ENCODE measurements at regions not wholly inside any gene's neighbourhood (a gene's known extent, or its start where the extent isn't known, plus 50 kb on each side); places are given as distances from the start of the nearest gene placed in this dataset.

DNA sequence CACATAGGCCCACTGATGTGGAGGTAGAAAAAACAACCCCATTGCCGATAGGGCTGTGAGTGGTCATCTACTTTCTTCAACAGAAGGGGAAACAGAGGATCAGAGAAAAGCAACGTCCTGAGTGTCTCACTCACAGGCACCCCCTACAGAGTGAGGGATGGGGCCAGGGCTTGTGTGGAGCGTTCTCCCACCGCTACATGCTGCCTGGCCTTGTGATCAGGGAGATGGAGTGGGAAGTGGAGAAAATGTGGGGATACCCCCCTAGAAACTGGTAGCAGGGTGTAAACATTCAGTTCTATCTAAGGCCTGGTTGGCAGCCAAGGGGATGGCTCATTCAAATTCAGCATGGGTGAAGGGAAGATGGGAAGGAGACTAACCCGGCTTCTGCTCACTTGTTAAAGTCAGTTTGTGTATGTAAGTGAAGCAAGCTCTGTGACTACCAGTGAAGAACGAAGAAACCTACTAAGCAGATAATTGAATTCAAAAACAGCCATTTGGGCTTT is 73.0 kb upstream of the NAV2 start:
- Histone ChIP-seq H4K20me1 (ENCODE audit: insufficient read depth) (no peaks in the 10 kb centered on the region), H3K9me2 (ENCODE audit: insufficient read depth, low read length) (no peaks in the 10 kb centered on the region), H3K9me3 (ENCODE audit: low read length) (no peaks in the 10 kb centered on the region), H3K36me3 (ENCODE audit: insufficient read depth, low read length) (no peaks in the 10 kb centered on the region), H3K27me3 (ENCODE audit: insufficient read depth, low read depth, low read length) (no peaks in the 10 kb centered on the region), H2AFZ (ENCODE audit: low read depth, low read length) (no peak overlapping the region), H3K4me2 (ENCODE audit: low read length) (no peak overlapping the region), H3K9ac (ENCODE audit: low read length) (no peak overlapping the region), H3K79me2 (replicated peaks; ENCODE audit: insufficient read depth, low read length) (no peaks in the 10 kb centered on the region), H3F3A (ENCODE audit: insufficient read depth, low read length, poor library complexity, severe bottlenecking) (no peaks in the 10 kb centered on the region), H3K4me3 (ENCODE audit: low read length) (no peak overlapping the region), H3K27ac (ENCODE audit: low read length) (no peak overlapping the region)
- no peak for TF ChIP-seq REST (IDR thresholded peaks at IDR 0.05; ENCODE audit: borderline replicate concordance)
- TF ChIP-seq, protein P1, sequence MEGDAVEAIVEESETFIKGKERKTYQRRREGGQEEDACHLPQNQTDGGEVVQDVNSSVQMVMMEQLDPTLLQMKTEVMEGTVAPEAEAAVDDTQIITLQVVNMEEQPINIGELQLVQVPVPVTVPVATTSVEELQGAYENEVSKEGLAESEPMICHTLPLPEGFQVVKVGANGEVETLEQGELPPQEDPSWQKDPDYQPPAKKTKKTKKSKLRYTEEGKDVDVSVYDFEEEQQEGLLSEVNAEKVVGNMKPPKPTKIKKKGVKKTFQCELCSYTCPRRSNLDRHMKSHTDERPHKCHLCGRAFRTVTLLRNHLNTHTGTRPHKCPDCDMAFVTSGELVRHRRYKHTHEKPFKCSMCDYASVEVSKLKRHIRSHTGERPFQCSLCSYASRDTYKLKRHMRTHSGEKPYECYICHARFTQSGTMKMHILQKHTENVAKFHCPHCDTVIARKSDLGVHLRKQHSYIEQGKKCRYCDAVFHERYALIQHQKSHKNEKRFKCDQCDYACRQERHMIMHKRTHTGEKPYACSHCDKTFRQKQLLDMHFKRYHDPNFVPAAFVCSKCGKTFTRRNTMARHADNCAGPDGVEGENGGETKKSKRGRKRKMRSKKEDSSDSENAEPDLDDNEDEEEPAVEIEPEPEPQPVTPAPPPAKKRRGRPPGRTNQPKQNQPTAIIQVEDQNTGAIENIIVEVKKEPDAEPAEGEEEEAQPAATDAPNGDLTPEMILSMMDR (IDR thresholded peaks at IDR 0.05; ENCODE audit: poor library complexity, severe bottlenecking), result no peak
- no peak for TF ChIP-seq MXI1 (conservative IDR thresholded peaks at IDR 0.05; ENCODE audit: poor library complexity, severe bottlenecking)
- no peak for TF ChIP-seq EP300 (conservative IDR thresholded peaks at IDR 0.05; ENCODE audit: poor library complexity, severe bottlenecking)
- TF ChIP-seq EZH2 (IDR thresholded peaks at IDR 0.05; ENCODE audit: borderline replicate concordance, insufficient read depth, low read length, poor library complexity, severe bottlenecking), result no peak
- no peak for TF ChIP-seq TAF1 (IDR thresholded peaks at IDR 0.05; ENCODE audit: low read depth)
- TF ChIP-seq SMC3 (conservative IDR thresholded peaks at IDR 0.05; ENCODE audit: poor library complexity), result no peak
- TF ChIP-seq POLR2AphosphoS5 (IDR thresholded peaks at IDR 0.05), result no peak
- no peak for TF ChIP-seq RAD21 (conservative IDR thresholded peaks at IDR 0.05)

GRCh38 chr11:19635332-19635731 is 77.3 kb upstream of the NAV2 start:
- no peak overlapping the region for H3K27ac ChIP-seq (ENCODE audit: low read length)
- H3K9me2 ChIP-seq (ENCODE audit: insufficient read depth, low read length), result no peaks in the 10 kb centered on the region
- H3K4me3 ChIP-seq (ENCODE audit: low read length), result no peak overlapping the region
- no peaks in the 10 kb centered on the region for H4K20me1 ChIP-seq (ENCODE audit: insufficient read depth)
- H3K36me3 ChIP-seq (ENCODE audit: insufficient read depth, low read length), result no peaks in the 10 kb centered on the region
- H3F3A ChIP-seq (ENCODE audit: insufficient read depth, low read length, poor library complexity, severe bottlenecking), result no peaks in the 10 kb centered on the region
- no peaks in the 10 kb centered on the region for H3K9me3 ChIP-seq (ENCODE audit: low read length)
- no peak overlapping the region for H3K4me2 ChIP-seq (ENCODE audit: low read length)
- no peaks in the 10 kb centered on the region for H3K27me3 ChIP-seq (ENCODE audit: insufficient read depth, low read depth, low read length)
- no peak overlapping the region for H2AFZ ChIP-seq (ENCODE audit: low read depth, low read length)
- TF ChIP-seq EZH2 (IDR thresholded peaks at IDR 0.05; ENCODE audit: borderline replicate concordance, insufficient read depth, low read length, poor library complexity, severe bottlenecking), result no peak
- no peak for TF ChIP-seq POLR2AphosphoS5 (IDR thresholded peaks at IDR 0.05)
- TF ChIP-seq REST (IDR thresholded peaks at IDR 0.05; ENCODE audit: borderline replicate concordance), result no peak
- no peak for TF ChIP-seq RAD21 (conservative IDR thresholded peaks at IDR 0.05)
- no peak for TF ChIP-seq TAF1 (IDR thresholded peaks at IDR 0.05; ENCODE audit: low read depth)
- no peak for TF ChIP-seq EP300 (conservative IDR thresholded peaks at IDR 0.05; ENCODE audit: poor library complexity, severe bottlenecking)
- TF ChIP-seq, protein P1 (IDR thresholded peaks at IDR 0.05; ENCODE audit: poor library complexity, severe bottlenecking), result no peak
- H3K79me2 ChIP-seq (replicated peaks; ENCODE audit: insufficient read depth, low read length), result no peaks in the 10 kb centered on the region
- H3K9ac ChIP-seq (ENCODE audit: low read length), result no peak overlapping the region

All from neural cell (in vitro differentiated cells).